Testis (tissue), 2 donors: ENCODE measurements at regions not wholly inside any gene's neighbourhood (a gene's known extent, or its start where the extent isn't known, plus 50 kb on each side); places are given as distances from the start of the nearest gene placed in this dataset.

Source experiments
- CTCF ChIP-seq, 3 experiments: fragments of 450-650 bp in 2 of 3; fragments of 200-600 bp in 1 of 3; sonication (generic) in 1 of 3; IDR thresholded peaks; one replicate each; pipeline ENCODE4 v1.5.1; 2016 to 2019; ENCODE audit warnings: antibody characterized with exemption in 3 of 3, mild to moderate bottlenecking in 2 of 3, moderate library complexity in 1 of 3
- POLR2A ChIP-seq: fragments of 450-650 bp; IDR thresholded peaks from one replicate; pipeline ENCODE4 v1.6.1; 2017; ENCODE audit warnings: antibody characterized with exemption, mild to moderate bottlenecking, moderate library complexity

GRCh38 chr6:109300874-109301273, 81.4 kb downstream of the CD164 start:
- no peak for TF ChIP-seq POLR2A
- no peak for TF ChIP-seq CTCF (IDR thresholded peaks at IDR 0.05)
